HEK293T (cell line): ENCODE measurements at regions not wholly inside any gene's neighbourhood (a gene's known extent, or its start where the extent isn't known, plus 50 kb on each side); places are given as distances from the start of the nearest gene placed in this dataset.

ENCODE experiments used
- ARNT ChIP-seq: fragments of 450-650 bp; IDR thresholded peaks from 2 replicates; pipeline ENCODE4 v1.6.1; 2017; ENCODE audit warnings: mild to moderate bottlenecking
- BHLHE40 ChIP-seq: fragments of 450-650 bp; IDR thresholded peaks from 2 replicates; pipeline ENCODE4 v1.6.1; 2016; ENCODE audit warnings: mild to moderate bottlenecking, moderate library complexity, borderline replicate concordance
- CTBP1 ChIP-seq: fragments of 450-650 bp; IDR thresholded peaks from 2 replicates; pipeline ENCODE4 v1.6.1; 2016; ENCODE audit warnings: borderline replicate concordance
- ELF4 ChIP-seq: fragments of 450-650 bp; IDR thresholded peaks from 2 replicates; pipeline ENCODE4 v1.6.1; 2017; ENCODE audit warnings: antibody characterized with exemption
- FOXA1 ChIP-seq: fragments of 450-650 bp; IDR thresholded peaks from 2 replicates; pipeline ENCODE4 v1.6.1; 2016; ENCODE audit warnings: mild to moderate bottlenecking
- FOXK2 ChIP-seq: fragments of 450-650 bp; IDR thresholded peaks from 2 replicates; pipeline ENCODE4 v1.6.1; 2016; ENCODE audit warnings: mild to moderate bottlenecking
- FOXM1 ChIP-seq: fragments of 450-650 bp; IDR thresholded peaks from 2 replicates; pipeline ENCODE4 v1.6.1; 2017; ENCODE audit warnings: mild to moderate bottlenecking, borderline replicate concordance
- HDGF ChIP-seq: fragments of 450-650 bp; IDR thresholded peaks from 2 replicates; pipeline ENCODE4 v1.6.1; 2017; ENCODE audit warnings: antibody characterized with exemption, borderline replicate concordance
- L3MBTL2 ChIP-seq: fragments of 450-650 bp; conservative IDR thresholded peaks from 2 replicates; pipeline ENCODE4 v1.6.1; 2016; ENCODE audit warnings: mild to moderate bottlenecking
- SP1 ChIP-seq: fragments of 450-650 bp; IDR thresholded peaks from 2 replicates; pipeline ENCODE4 v1.6.1; 2017
- SUZ12 ChIP-seq: fragments of 450-650 bp; IDR thresholded peaks from 2 replicates; pipeline ENCODE4 v1.6.1; 2016; ENCODE audit warnings: mild to moderate bottlenecking
- TARDBP ChIP-seq: fragments of 450-650 bp; IDR thresholded peaks from 2 replicates; pipeline ENCODE4 v1.6.1; 2016
- ZNF384 ChIP-seq: fragments of 450-650 bp; IDR thresholded peaks from 2 replicates; pipeline ENCODE4 v1.6.1; 2016
- TF ChIP-seq, protein P1 (sequence below): fragments of 450-650 bp; IDR thresholded peaks from 2 replicates; pipeline ENCODE4 v1.6.1; 2016

DNA sequence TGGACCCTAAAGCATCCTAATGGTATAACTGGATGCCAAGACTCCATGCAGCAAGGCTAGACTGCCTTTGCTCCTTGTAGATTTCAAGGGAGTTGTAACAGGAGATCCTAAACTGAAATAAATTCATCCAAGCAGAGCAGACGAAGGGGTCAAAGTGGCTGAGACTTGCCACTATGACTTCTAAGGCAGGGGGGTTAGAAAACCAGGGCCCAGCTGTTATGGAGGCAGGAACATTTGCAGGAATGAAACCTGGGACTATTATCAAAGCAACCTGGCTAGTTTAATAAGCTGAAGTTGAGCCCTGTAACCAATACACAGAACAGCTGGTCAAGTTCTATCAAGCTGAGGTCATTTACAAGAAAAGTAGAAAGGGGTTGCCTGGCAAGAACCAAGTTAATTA is 122.2 kb upstream of the TRPC6 start:
- no peak for TF ChIP-seq FOXM1
- no peak for TF ChIP-seq SUZ12
- no peak for TF ChIP-seq FOXA1
- TF ChIP-seq HDGF: no peak
- TF ChIP-seq ELF4: no peak
- TF ChIP-seq FOXK2: no peak
- TF ChIP-seq ARNT: no peak
- no peak for TF ChIP-seq TARDBP
- no peak for TF ChIP-seq SP1
- TF ChIP-seq ZNF384: no peak
- TF ChIP-seq, protein P1, sequence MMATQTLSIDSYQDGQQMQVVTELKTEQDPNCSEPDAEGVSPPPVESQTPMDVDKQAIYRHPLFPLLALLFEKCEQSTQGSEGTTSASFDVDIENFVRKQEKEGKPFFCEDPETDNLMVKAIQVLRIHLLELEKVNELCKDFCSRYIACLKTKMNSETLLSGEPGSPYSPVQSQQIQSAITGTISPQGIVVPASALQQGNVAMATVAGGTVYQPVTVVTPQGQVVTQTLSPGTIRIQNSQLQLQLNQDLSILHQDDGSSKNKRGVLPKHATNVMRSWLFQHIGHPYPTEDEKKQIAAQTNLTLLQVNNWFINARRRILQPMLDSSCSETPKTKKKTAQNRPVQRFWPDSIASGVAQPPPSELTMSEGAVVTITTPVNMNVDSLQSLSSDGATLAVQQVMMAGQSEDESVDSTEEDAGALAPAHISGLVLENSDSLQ: no peak
- TF ChIP-seq CTBP1: no peak
- no peak for TF ChIP-seq L3MBTL2
- no peak for TF ChIP-seq BHLHE40
